VCaP (cell line): ENCODE measurements at regions not wholly inside any gene's neighbourhood (a gene's known extent, or its start where the extent isn't known, plus 50 kb on each side); places are given as distances from the start of the nearest gene placed in this dataset.

Source experiments
- H3K27ac ChIP-seq: fragments of 450-650 bp; 2 replicates; pipeline ENCODE4 v1.5.1; 2017
- CTCF ChIP-seq: fragments of 450-650 bp; conservative IDR thresholded peaks from 2 replicates; pipeline ENCODE4 v1.5.1; 2017; ENCODE audit warnings: mild to moderate bottlenecking, moderate library complexity

GRCh38 chr15:69660114-69660513 is 207.5 kb downstream of the RPLP1 start:
- no peak for TF ChIP-seq CTCF
- H3K27ac ChIP-seq = no peak overlapping the region

- TF ChIP-seq CTCF = no peak
- no peak overlapping the region for H3K27ac ChIP-seq
Observed at GRCh38 chr15:69660658-69661405, 208.2 kb downstream of the RPLP1 start.

GRCh38 chr15:69661446-69661845 is 208.8 kb downstream of the RPLP1 start:
- no peak for TF ChIP-seq CTCF
- no peak overlapping the region for H3K27ac ChIP-seq

- H3K27ac ChIP-seq = no peak overlapping the region
- TF ChIP-seq CTCF = no peak
Observed at GRCh38 chr15:69661871-69662644, 209.4 kb downstream of the RPLP1 start.

GRCh38 chr15:69662645-69663000 is 210.0 kb downstream of the RPLP1 start:
- no peak for TF ChIP-seq CTCF
- H3K27ac ChIP-seq = no peak overlapping the region

GRCh38 chr15:69663441-69663840 is 210.8 kb downstream of the RPLP1 start:
- no peak overlapping the region for H3K27ac ChIP-seq
- TF ChIP-seq CTCF = no peak

GRCh38 chr15:69663982-69664381 is 211.4 kb downstream of the RPLP1 start:
- H3K27ac ChIP-seq = no peak overlapping the region
- TF ChIP-seq CTCF = no peak
